IPS DF 6.9 (cell line): ENCODE measurements at regions not wholly inside any gene's neighbourhood (a gene's known extent, or its start where the extent isn't known, plus 50 kb on each side); places are given as distances from the start of the nearest gene placed in this dataset.

Experiments
- DNase-seq: peaks from one replicate; pipeline ENCODE4 v3.0.0-alpha.2; 2013; ENCODE audit warnings: low read depth, low spot score
- H3K27ac ChIP-seq: one replicate; pipeline ENCODE4 v1.5.1; 2013; ENCODE audit warnings: low read length, control low read depth
- H3K27me3 ChIP-seq: 2 replicates; pipeline ENCODE4 v1.6.1; 2013; ENCODE audit warnings: mild to moderate bottlenecking, low read length; ENCODE audit not compliant: control insufficient read depth, insufficient read depth
- H3K36me3 ChIP-seq: 2 replicates; pipeline ENCODE4 v1.6.1; 2013; ENCODE audit warnings: low read length; ENCODE audit not compliant: control insufficient read depth, insufficient read depth
- H3K4me1 ChIP-seq: 2 replicates; pipeline ENCODE4 v1.6.1; 2013; ENCODE audit warnings: low read length; ENCODE audit not compliant: control insufficient read depth, insufficient read depth
- H3K4me3 ChIP-seq: 2 replicates; pipeline ENCODE4 v1.5.1; 2013; ENCODE audit warnings: mild to moderate bottlenecking, low read length
- H3K9me3 ChIP-seq: 2 replicates; pipeline ENCODE4 v1.6.1; 2013; ENCODE audit warnings: low read length, inconsistent platforms; ENCODE audit not compliant: control insufficient read depth, insufficient read depth
- WGBS: extraction: QIAGEN DNeasy Blood & Tissue Kit; methylation state at CpG from one replicate; pipeline ENCODE4 v1.1.7; 2013; ENCODE audit warnings: mixed read lengths, missing lambda C conversion rate; ENCODE audit not compliant: insufficient read length, insufficient coverage; 5-methylcytosine and 5-hydroxymethylcytosine counted together

GRCh38 chr14:50049093-50049492 lies 67.3 kb downstream of the VCPKMT start:
- no CpG with 5 or more reads among the region's 4 CpGs for WGBS
- H3K4me3 ChIP-seq, result no peak overlapping the region
- H3K27me3 ChIP-seq, result no peaks in the 10 kb centered on the region
- H3K27ac ChIP-seq, result no peak overlapping the region
- no peak for DNase-seq
- H3K4me1 ChIP-seq, result no peaks in the 10 kb centered on the region
- H3K9me3 ChIP-seq, result no peaks in the 10 kb centered on the region
- no peaks in the 10 kb centered on the region for H3K36me3 ChIP-seq

GRCh38 chr14:50049703-50050570 lies 66.4 kb downstream of the VCPKMT start:
- no peaks in the 10 kb centered on the region for H3K36me3 ChIP-seq
- no CpG with 5 or more reads among the region's 20 CpGs for WGBS
- no peak overlapping the region for H3K4me3 ChIP-seq
- no peaks in the 10 kb centered on the region for H3K27me3 ChIP-seq
- H3K4me1 ChIP-seq, result no peaks in the 10 kb centered on the region
- DNase-seq, result no peak
- no peak overlapping the region for H3K27ac ChIP-seq
- H3K9me3 ChIP-seq, result no peaks in the 10 kb centered on the region

- WGBS, result no CpG with 5 or more reads among the region's 12 CpGs
- H3K4me3 ChIP-seq, result no peak overlapping the region
- no peak overlapping the region for H3K27ac ChIP-seq
- no peaks in the 10 kb centered on the region for H3K27me3 ChIP-seq
- DNase-seq, result no peak
- no peaks in the 10 kb centered on the region for H3K9me3 ChIP-seq
- no peaks in the 10 kb centered on the region for H3K36me3 ChIP-seq
- no peaks in the 10 kb centered on the region for H3K4me1 ChIP-seq
These were observed 65.3 kb downstream of the VCPKMT start for GRCh38 chr14:50051106-50051505.

GRCh38 chr14:50051706-50052105 lies 64.7 kb downstream of the VCPKMT start:
- no peak for DNase-seq
- Histone ChIP-seq H3K27ac (no peak overlapping the region), H3K9me3 (no peaks in the 10 kb centered on the region), H3K4me1 (no peaks in the 10 kb centered on the region), H3K36me3 (no peaks in the 10 kb centered on the region), H3K27me3 (no peaks in the 10 kb centered on the region), H3K4me3 (no peak overlapping the region)
- WGBS, result no CpG with 5 or more reads among the region's 5 CpGs

- H3K27ac ChIP-seq, result no peak overlapping the region
- no peak for DNase-seq
- no CpG with 5 or more reads among the region's 11 CpGs for WGBS
- no peaks in the 10 kb centered on the region for H3K27me3 ChIP-seq
- no peaks in the 10 kb centered on the region for H3K4me1 ChIP-seq
- H3K36me3 ChIP-seq, result no peaks in the 10 kb centered on the region
- H3K4me3 ChIP-seq, result no peak overlapping the region
- H3K9me3 ChIP-seq, result no peaks in the 10 kb centered on the region
These were observed 63.9 kb downstream of the VCPKMT start for GRCh38 chr14:50052517-50052916.

GRCh38 chr14:50053935-50054334 lies 62.4 kb downstream of the VCPKMT start:
- Histone ChIP-seq H3K27me3 (no peaks in the 10 kb centered on the region), H3K4me3 (no peak overlapping the region), H3K9me3 (no peaks in the 10 kb centered on the region), H3K4me1 (no peaks in the 10 kb centered on the region), H3K27ac (no peak overlapping the region), H3K36me3 (no peaks in the 10 kb centered on the region)
- DNase-seq, result no peak
- WGBS, result no CpG with 5 or more reads among the region's 2 CpGs

GRCh38 chr14:50055461-50056228 lies 60.7 kb downstream of the VCPKMT start:
- no peaks in the 10 kb centered on the region for H3K4me1 ChIP-seq
- DNase-seq, result no peak
- H3K36me3 ChIP-seq, result no peaks in the 10 kb centered on the region
- no peaks in the 10 kb centered on the region for H3K27me3 ChIP-seq
- no peak overlapping the region for H3K4me3 ChIP-seq
- no peaks in the 10 kb centered on the region for H3K9me3 ChIP-seq
- H3K27ac ChIP-seq, result no peak overlapping the region
- WGBS, result no CpG with 5 or more reads among the region's 14 CpGs

GRCh38 chr14:50056435-50056834 lies 59.9 kb downstream of the VCPKMT start:
- Histone ChIP-seq H3K27me3 (no peaks in the 10 kb centered on the region), H3K36me3 (no peaks in the 10 kb centered on the region), H3K4me3 (no peak overlapping the region), H3K9me3 (no peaks in the 10 kb centered on the region), H3K4me1 (no peaks in the 10 kb centered on the region), H3K27ac (no peak overlapping the region)
- WGBS, result no CpG with 5 or more reads among the region's 16 CpGs
- no peak for DNase-seq

- Histone ChIP-seq H3K36me3 (no peaks in the 10 kb centered on the region), H3K4me1 (no peaks in the 10 kb centered on the region), H3K27ac (no peak overlapping the region), H3K4me3 (no peak overlapping the region), H3K27me3 (no peaks in the 10 kb centered on the region), H3K9me3 (no peaks in the 10 kb centered on the region)
- no peak for DNase-seq
- no CpG with 5 or more reads among the region's 5 CpGs for WGBS
These were observed 59.0 kb downstream of the VCPKMT start for GRCh38 chr14:50057331-50057730.

GRCh38 chr14:50058113-50058512 lies 58.3 kb downstream of the VCPKMT start:
- Histone ChIP-seq H3K27me3 (no peaks in the 10 kb centered on the region), H3K4me3 (no peak overlapping the region), H3K36me3 (no peaks in the 10 kb centered on the region), H3K27ac (no peak overlapping the region), H3K4me1 (peaks cover 2% of the 10 kb centered on the region), H3K9me3 (no peaks in the 10 kb centered on the region)
- WGBS, result no CpG with 5 or more reads among the region's 1 CpG
- DNase-seq, result no peak
